ENCODE measurements at regions not wholly inside any gene's neighbourhood (a gene's known extent, or its start where the extent isn't known, plus 50 kb on each side); places are given as distances from the start of the nearest gene placed in this dataset.

- TF ChIP-seq SIN3A (IDR thresholded peaks at IDR 0.05; ENCODE audit: borderline replicate concordance, insufficient read depth, low read length) (no peak), POLR2AphosphoS5 (IDR thresholded peaks at IDR 0.05; ENCODE audit: low read depth, low read length) (no peak), TAF1 (IDR thresholded peaks at IDR 0.05; ENCODE audit: borderline replicate concordance, insufficient read depth, low read length) (no peak), REST (IDR thresholded peaks at IDR 0.05; ENCODE audit: insufficient read depth in 1 of 2, low read depth in 2 of 2, low read length in 2 of 2) (no peak), FOXP2 (optimal IDR thresholded peaks at IDR 0.05; ENCODE audit: borderline replicate concordance, extremely low read depth, extremely low read length, insufficient read depth) (no peak)
Measured at GRCh38 chr5:124103671-124104070, 591.7 kb downstream of the CSNK1G3 start.

- TF ChIP-seq SIN3A (IDR thresholded peaks at IDR 0.05; ENCODE audit: borderline replicate concordance, insufficient read depth, low read length) (no peak), REST (IDR thresholded peaks at IDR 0.05; ENCODE audit: insufficient read depth in 1 of 2, low read depth in 2 of 2, low read length in 2 of 2) (no peak), TAF1 (IDR thresholded peaks at IDR 0.05; ENCODE audit: borderline replicate concordance, insufficient read depth, low read length) (no peak), FOXP2 (optimal IDR thresholded peaks at IDR 0.05; ENCODE audit: borderline replicate concordance, extremely low read depth, extremely low read length, insufficient read depth) (no peak)
Measured at GRCh38 chr5:124102486-124102885, 590.5 kb downstream of the CSNK1G3 start.

- TF ChIP-seq SIN3A (IDR thresholded peaks at IDR 0.05; ENCODE audit: borderline replicate concordance, insufficient read depth, low read length) = no peak
- TF ChIP-seq REST (IDR thresholded peaks at IDR 0.05; ENCODE audit: insufficient read depth in 1 of 2, low read depth in 2 of 2, low read length in 2 of 2) = no peak
- no peak for TF ChIP-seq FOXP2 (optimal IDR thresholded peaks at IDR 0.05; ENCODE audit: borderline replicate concordance, extremely low read depth, extremely low read length, insufficient read depth)
- no peak for TF ChIP-seq TAF1 (IDR thresholded peaks at IDR 0.05; ENCODE audit: borderline replicate concordance, insufficient read depth, low read length)
- no peak for TF ChIP-seq POLR2AphosphoS5 (IDR thresholded peaks at IDR 0.05; ENCODE audit: low read depth, low read length)
Measured at GRCh38 chr5:124093658-124094057, 581.7 kb downstream of the CSNK1G3 start.

- TF ChIP-seq REST (IDR thresholded peaks at IDR 0.05; ENCODE audit: insufficient read depth in 1 of 2, low read depth in 2 of 2, low read length in 2 of 2) (no peak), SIN3A (IDR thresholded peaks at IDR 0.05; ENCODE audit: borderline replicate concordance, insufficient read depth, low read length) (no peak), TAF1 (IDR thresholded peaks at IDR 0.05; ENCODE audit: borderline replicate concordance, insufficient read depth, low read length) (no peak), POLR2AphosphoS5 (IDR thresholded peaks at IDR 0.05; ENCODE audit: low read depth, low read length) (no peak), FOXP2 (optimal IDR thresholded peaks at IDR 0.05; ENCODE audit: borderline replicate concordance, extremely low read depth, extremely low read length, insufficient read depth) (no peak)
Measured at GRCh38 chr5:124090115-124090514, 578.1 kb downstream of the CSNK1G3 start.

- TF ChIP-seq TAF1 (IDR thresholded peaks at IDR 0.05; ENCODE audit: borderline replicate concordance, insufficient read depth, low read length) (no peak), POLR2AphosphoS5 (IDR thresholded peaks at IDR 0.05; ENCODE audit: low read depth, low read length) (no peak), FOXP2 (optimal IDR thresholded peaks at IDR 0.05; ENCODE audit: borderline replicate concordance, extremely low read depth, extremely low read length, insufficient read depth) (no peak), SIN3A (IDR thresholded peaks at IDR 0.05; ENCODE audit: borderline replicate concordance, insufficient read depth, low read length) (no peak), REST (IDR thresholded peaks at IDR 0.05; ENCODE audit: insufficient read depth in 1 of 2, low read depth in 2 of 2, low read length in 2 of 2) (no peak)
Measured at GRCh38 chr5:124089578-124089977, 577.6 kb downstream of the CSNK1G3 start.
